ENCODE measurements at regions not wholly inside any gene's neighbourhood (a gene's known extent, or its start where the extent isn't known, plus 50 kb on each side); places are given as distances from the start of the nearest gene placed in this dataset.
A peak's percentile ranks its signal among the peaks of the same experiment; 100 is the strongest.

DNA sequence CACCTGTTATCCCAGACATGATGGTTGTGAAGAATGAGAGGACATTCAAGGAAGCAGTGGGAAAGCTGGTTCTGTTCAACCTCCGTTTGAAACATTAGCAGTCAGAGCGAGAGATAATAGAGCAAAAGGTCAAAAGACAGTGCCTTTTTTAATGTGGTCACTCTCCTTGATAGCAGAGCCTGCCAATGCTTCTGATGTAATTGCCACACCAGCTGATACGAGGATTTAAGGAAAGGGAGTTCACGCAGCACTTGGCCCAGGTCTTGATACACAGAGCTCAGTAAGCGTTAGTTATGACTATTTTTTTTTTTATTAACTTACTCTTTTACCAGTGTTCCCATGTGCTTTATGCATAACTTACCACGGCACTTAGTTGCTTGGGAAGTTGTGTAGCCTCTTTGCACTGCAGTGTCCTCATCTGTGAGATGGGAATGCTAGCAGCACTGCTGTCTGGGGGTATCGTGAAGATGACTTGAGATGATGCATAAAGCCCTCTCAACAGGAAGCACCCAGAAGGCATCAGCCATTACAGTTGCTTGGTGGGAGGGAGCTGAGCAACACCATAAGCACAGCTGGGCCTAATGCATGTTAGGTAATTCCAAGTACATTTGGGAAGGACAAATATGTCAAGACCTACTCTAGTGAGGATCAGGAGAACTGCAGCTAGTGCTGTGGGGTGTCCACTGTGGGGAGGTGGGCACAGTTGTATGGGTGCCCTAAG, 123.3 kb upstream of the RASGRP1 start:
- H3K4me3 ChIP-seq (replicated peaks in 1 of 2; ENCODE audit: low read depth in 2 of 2, low read length in 2 of 2), result no peak overlapping the region
- peak in 1 of 2 donors; percentile 13 for DNase-seq (ENCODE audit: low read depth in 2 of 2)
- TF ChIP-seq, protein P1, sequence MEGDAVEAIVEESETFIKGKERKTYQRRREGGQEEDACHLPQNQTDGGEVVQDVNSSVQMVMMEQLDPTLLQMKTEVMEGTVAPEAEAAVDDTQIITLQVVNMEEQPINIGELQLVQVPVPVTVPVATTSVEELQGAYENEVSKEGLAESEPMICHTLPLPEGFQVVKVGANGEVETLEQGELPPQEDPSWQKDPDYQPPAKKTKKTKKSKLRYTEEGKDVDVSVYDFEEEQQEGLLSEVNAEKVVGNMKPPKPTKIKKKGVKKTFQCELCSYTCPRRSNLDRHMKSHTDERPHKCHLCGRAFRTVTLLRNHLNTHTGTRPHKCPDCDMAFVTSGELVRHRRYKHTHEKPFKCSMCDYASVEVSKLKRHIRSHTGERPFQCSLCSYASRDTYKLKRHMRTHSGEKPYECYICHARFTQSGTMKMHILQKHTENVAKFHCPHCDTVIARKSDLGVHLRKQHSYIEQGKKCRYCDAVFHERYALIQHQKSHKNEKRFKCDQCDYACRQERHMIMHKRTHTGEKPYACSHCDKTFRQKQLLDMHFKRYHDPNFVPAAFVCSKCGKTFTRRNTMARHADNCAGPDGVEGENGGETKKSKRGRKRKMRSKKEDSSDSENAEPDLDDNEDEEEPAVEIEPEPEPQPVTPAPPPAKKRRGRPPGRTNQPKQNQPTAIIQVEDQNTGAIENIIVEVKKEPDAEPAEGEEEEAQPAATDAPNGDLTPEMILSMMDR (IDR thresholded peaks at IDR 0.05; ENCODE audit: low read depth, low read length), result no peak

DNA sequence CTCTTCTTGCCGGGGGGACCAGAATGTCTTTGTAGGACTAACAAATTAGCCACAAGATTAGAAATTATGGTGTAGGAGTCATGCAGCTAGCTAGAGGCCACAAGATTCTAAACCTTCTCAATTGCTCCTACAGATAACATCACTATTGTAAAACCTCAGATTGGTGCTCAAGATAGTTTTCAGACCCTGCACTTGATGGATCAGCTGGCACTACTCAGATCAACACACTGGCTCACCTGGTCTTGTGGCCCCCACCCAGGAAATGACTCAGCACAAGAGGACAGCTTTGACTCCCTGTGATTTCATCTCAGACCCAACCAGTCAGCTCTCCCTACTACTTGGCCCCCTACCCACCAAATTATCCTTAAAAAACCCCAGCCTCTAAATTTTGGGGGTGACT, 124.1 kb upstream of the RASGRP1 start:
- TF ChIP-seq, protein P1 (IDR thresholded peaks at IDR 0.05; ENCODE audit: low read depth, low read length), result no peak
- no peak overlapping the region for H3K4me3 ChIP-seq (replicated peaks in 1 of 2; ENCODE audit: low read depth in 2 of 2, low read length in 2 of 2)
- no peak for DNase-seq (ENCODE audit: low read depth in 2 of 2)

DNA sequence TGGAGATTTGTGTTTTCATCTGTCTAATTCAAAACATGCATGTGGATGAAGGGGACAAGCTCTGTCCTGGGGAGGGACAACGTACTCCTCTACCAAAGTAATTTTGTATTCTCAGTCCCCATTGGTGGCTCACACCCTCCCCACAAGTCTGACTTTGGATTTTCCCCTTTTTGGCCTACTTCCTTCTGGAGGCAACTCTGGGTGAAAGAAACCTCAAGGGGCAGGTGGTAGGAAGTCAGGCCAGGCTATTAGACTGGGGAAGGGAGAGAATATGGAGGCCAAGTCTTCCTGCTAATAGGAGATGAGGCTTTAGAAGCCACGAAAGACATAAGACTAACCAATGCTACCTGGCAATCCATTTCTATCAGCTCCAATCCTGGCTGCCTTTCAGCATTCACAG, 124.9 kb upstream of the RASGRP1 start:
- DNase-seq (ENCODE audit: low read depth in 2 of 2), result no peak
- H3K4me3 ChIP-seq (replicated peaks in 1 of 2; ENCODE audit: low read depth in 2 of 2, low read length in 2 of 2), result no peak overlapping the region
- TF ChIP-seq, protein P1 (IDR thresholded peaks at IDR 0.05; ENCODE audit: low read depth, low read length), result no peak

DNA sequence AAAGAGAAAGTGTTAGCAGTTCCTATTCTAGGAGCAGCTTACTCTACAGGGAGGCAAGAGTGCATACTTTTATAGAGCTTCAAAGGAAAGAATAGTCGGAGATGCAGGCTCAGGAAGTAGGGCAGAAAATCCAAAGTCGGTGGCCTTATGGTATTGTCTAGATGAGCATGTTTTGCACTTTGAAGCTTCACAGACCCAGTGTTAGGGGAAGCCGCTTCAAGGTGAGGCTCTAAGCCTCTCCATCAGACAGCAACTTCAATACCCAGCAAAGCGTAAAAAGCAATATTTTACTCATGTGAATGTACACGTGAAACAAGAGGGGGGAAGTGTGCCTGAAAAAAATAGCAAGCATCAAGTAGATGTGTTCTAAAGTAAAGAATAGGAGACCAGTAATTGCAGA, 125.6 kb upstream of the RASGRP1 start:
- no peak overlapping the region for H3K4me3 ChIP-seq (replicated peaks in 1 of 2; ENCODE audit: low read depth in 2 of 2, low read length in 2 of 2)
- TF ChIP-seq, protein P1 (IDR thresholded peaks at IDR 0.05; ENCODE audit: low read depth, low read length), result no peak
- DNase-seq (ENCODE audit: low read depth in 2 of 2), result no peak

DNA sequence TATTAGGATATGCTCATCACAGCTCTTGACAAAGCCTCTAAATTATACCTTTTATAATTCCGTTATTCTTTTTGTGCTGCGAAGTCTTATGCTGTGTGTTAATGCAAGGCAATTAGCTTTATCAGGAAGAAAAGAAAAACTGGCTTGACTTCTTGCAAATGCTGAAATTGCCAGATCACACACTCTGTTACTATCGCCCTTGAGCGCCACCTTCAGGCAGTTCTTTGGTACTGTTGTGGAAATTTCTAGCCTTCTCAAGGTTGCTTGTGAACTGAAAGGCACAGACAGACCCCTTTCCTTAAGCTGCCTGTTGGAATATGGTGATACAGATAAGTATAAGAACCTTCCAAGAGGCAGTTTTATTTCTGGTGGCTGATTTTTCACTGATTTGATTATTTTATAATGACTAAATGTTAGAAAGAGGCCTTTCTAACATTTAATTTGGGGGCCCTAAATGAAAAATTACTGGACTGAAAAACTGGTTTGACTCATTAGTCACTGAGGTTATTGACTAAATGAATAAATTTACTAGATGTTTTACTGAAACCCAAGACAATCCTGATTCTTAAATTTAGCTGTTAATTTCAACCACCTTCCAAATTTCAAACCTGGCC, 126.2 kb upstream of the RASGRP1 start:
- no peak overlapping the region for H3K4me3 ChIP-seq (replicated peaks in 1 of 2; ENCODE audit: low read depth in 2 of 2, low read length in 2 of 2)
- DNase-seq (ENCODE audit: low read depth in 2 of 2), result peak; percentile 80 to 81
- TF ChIP-seq, protein P1 (IDR thresholded peaks at IDR 0.05; ENCODE audit: low read depth, low read length), result peak; percentile 79

DNA sequence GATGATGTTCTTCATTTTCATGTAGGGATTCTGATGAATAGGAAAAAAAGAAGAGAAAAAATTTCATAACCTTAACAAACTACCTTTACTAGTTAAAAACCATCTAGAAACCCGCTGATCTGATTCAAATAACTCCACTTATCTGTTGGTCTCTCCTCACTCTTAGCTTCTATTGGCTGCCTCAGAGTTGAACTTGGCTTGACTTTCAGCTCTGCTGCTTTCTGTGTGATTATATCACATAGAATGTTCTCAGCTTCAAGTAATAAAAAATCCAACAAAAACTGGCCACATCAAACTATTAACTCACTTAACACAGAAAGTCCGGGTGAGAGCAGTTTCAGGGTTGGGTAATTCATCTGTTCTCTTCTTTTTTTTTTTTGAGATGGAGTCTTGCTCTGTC, 126.8 kb upstream of the RASGRP1 start:
- TF ChIP-seq, protein P1 (IDR thresholded peaks at IDR 0.05; ENCODE audit: low read depth, low read length), result no peak
- DNase-seq (ENCODE audit: low read depth in 2 of 2), result no peak
- H3K4me3 ChIP-seq (replicated peaks in 1 of 2; ENCODE audit: low read depth in 2 of 2, low read length in 2 of 2), result no peak overlapping the region

Data from cardiac fibroblast (primary cell).